Naive thymus-derived CD4-positive, alpha-beta T cell (primary cell): ENCODE measurements at regions not wholly inside any gene's neighbourhood (a gene's known extent, or its start where the extent isn't known, plus 50 kb on each side); places are given as distances from the start of the nearest gene placed in this dataset.

ENCODE experiments used
- ATAC-seq: fragments of 150-1000 bp; cut with Tn5 transposase; 2 replicates; pipeline ENCODE4 v1.10.0; 2021; ENCODE audit warnings: mild to moderate bottlenecking, moderate library complexity
- CTCF ChIA-PET: fragments of 350-600 bp; sonication (Branson Sonifier 250); formaldehyde crosslinking; loops from one replicate; lab custom pipeline; 2021; ENCODE audit warnings: antibody characterized with exemption; lab: Charles Lee
- POLR2A ChIA-PET: fragments of 350-600 bp; sonication (Branson Sonifier 250); formaldehyde crosslinking; loops from one replicate; lab custom pipeline; 2021; ENCODE audit warnings: antibody characterized with exemption, inconsistent platforms; lab: Charles Lee
- DNase-seq, 9 donors: peaks; one replicate each; pipeline versions ENCODE4 v3.0.0 to v3.0.0-alpha.2; 2020 to 2022; ENCODE audit warnings: mixed read lengths in 1 of 9
- H3K27ac ChIP-seq: one replicate; pipeline ENCODE4 v1.7.0; 2013; ENCODE audit warnings: mild to moderate bottlenecking, low read depth, low read length, moderate library complexity
- H3K27me3 ChIP-seq, 2 donors: one replicate each; pipeline ENCODE4 v1.7.0; 2013; ENCODE audit warnings: low read length in 2 of 2, mild to moderate bottlenecking in 2 of 2, moderate library complexity in 2 of 2; ENCODE audit not compliant: control insufficient read depth in 2 of 2, insufficient read depth in 2 of 2
- H3K36me3 ChIP-seq, 3 experiments: 1 replicate in 2 of 3; 2 replicates in 1 of 3; pipeline ENCODE4 v1.7.0; 2013; ENCODE audit warnings: low read length in 3 of 3, mild to moderate bottlenecking in 3 of 3, moderate library complexity in 1 of 3; ENCODE audit not compliant: insufficient read depth in 3 of 3, control insufficient read depth in 2 of 3
- H3K4me1 ChIP-seq, 2 donors: one replicate each; pipeline ENCODE4 v1.7.0; 2013; ENCODE audit warnings: low read length in 2 of 2, mild to moderate bottlenecking in 2 of 2, moderate library complexity in 1 of 2; ENCODE audit not compliant: control insufficient read depth in 2 of 2, insufficient read depth in 2 of 2
- H3K4me3 ChIP-seq: 2 replicates; pipeline ENCODE4 v1.7.0; 2013; ENCODE audit warnings: mild to moderate bottlenecking, low read length
- H3K9me3 ChIP-seq, 3 experiments: 1 replicate in 2 of 3; 2 replicates in 1 of 3; pipeline ENCODE4 v1.7.0; 2013; ENCODE audit warnings: low read length in 3 of 3; ENCODE audit not compliant: control insufficient read depth in 2 of 3
- H3K27ac Mint-ChIP-seq, 9 donors: one replicate each; pipeline ENCODE4 v1.8.0; 2020 to 2022; ENCODE audit warnings: mixed read lengths in 9 of 9, mild to moderate bottlenecking in 8 of 9, moderate library complexity in 5 of 9, inconsistent platforms in 2 of 9
- H3K27me3 Mint-ChIP-seq, 5 donors: one replicate each; pipeline ENCODE4 v1.8.0; 2021 to 2022; ENCODE audit warnings: mixed read lengths in 5 of 5, mild to moderate bottlenecking in 1 of 5
- H3K36me3 Mint-ChIP-seq, 5 donors: one replicate each; pipeline ENCODE4 v1.8.0; 2020 to 2022; ENCODE audit warnings: mixed read lengths in 5 of 5, mild to moderate bottlenecking in 3 of 5, inconsistent platforms in 1 of 5
- H3K4me1 Mint-ChIP-seq, 7 donors: one replicate each; pipeline ENCODE4 v1.8.0; 2020 to 2022; ENCODE audit warnings: mixed read lengths in 7 of 7, mild to moderate bottlenecking in 3 of 7, inconsistent platforms in 1 of 7
- H3K4me3 Mint-ChIP-seq, 10 donors: one replicate each; pipeline ENCODE4 v1.8.0; 2020 to 2022; ENCODE audit warnings: mild to moderate bottlenecking in 10 of 10, mixed read lengths in 10 of 10, moderate library complexity in 6 of 10, inconsistent platforms in 2 of 10
- H3K9me3 Mint-ChIP-seq, 11 donors: one replicate each; pipeline ENCODE4 v1.8.0; 2020 to 2022; ENCODE audit warnings: mixed read lengths in 11 of 11, mild to moderate bottlenecking in 4 of 11, inconsistent platforms in 1 of 11, moderate library complexity in 1 of 11
- intact Hi-C, 2 donors: fragments of 100-400 bp; cut with micrococcal nuclease; formaldehyde crosslinking; loops; one replicate each; pipeline ENCODE4 v1.15.1; 2023

DNA sequence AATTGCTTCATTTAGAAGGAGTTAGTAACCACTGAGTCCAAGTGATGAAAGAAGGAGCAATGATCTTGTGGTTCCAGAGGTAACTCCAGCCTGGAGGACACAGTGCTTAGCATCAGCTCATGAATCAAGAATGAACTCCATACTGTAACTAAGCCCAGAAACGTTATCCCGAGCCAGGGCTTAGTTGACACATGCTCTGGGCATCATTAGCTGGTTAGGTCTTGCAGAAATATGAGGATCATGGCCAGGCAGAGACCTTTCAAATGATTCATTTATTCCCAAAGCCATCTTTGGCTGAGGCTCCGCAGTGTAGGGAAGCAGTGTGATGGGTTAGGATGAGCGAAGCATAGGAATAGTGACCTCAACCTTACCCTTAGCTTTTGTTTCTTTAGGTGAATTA, 277.4 kb downstream of the FAM76B start:
- Mint-ChIP-seq H3K36me3 (peaks cover 0 to 4% (median 0%) of the 10 kb centered on the region in 5 donors), H3K27me3 (peaks cover 0 to 2% (median 0%) of the 10 kb centered on the region in 5 donors), H3K4me1 (peaks cover 0 to 5% (median 0%) of the 10 kb centered on the region in 7 donors), H3K9me3 (peaks cover 0 to 2% (median 0%) of the 10 kb centered on the region in 11 donors), H3K4me3 (no peak overlapping the region), H3K27ac (no peak overlapping the region)
- no peak overlapping the region for H3K27ac ChIP-seq
- ChIA-PET CTCF (interaction anchor here (1.1 kb wide), 1 partner anchor 8 kb away, joined by 3 read pairs; no protein-coding TSS in a partner anchor), POLR2A (interaction anchor here (1.1 kb wide), 1 partner anchor 19 kb away, joined by 3 read pairs; no protein-coding TSS in a partner anchor)
- H3K4me1 ChIP-seq, result no peaks in the 10 kb centered on the region
- no peak for DNase-seq
- no peaks in the 10 kb centered on the region for H3K9me3 ChIP-seq
- ATAC-seq, result no peak
- no peaks in the 10 kb centered on the region for H3K36me3 ChIP-seq
- no peak overlapping the region for H3K4me3 ChIP-seq
- intact Hi-C loops, result no loop called here
- no peaks in the 10 kb centered on the region for H3K27me3 ChIP-seq

DNA sequence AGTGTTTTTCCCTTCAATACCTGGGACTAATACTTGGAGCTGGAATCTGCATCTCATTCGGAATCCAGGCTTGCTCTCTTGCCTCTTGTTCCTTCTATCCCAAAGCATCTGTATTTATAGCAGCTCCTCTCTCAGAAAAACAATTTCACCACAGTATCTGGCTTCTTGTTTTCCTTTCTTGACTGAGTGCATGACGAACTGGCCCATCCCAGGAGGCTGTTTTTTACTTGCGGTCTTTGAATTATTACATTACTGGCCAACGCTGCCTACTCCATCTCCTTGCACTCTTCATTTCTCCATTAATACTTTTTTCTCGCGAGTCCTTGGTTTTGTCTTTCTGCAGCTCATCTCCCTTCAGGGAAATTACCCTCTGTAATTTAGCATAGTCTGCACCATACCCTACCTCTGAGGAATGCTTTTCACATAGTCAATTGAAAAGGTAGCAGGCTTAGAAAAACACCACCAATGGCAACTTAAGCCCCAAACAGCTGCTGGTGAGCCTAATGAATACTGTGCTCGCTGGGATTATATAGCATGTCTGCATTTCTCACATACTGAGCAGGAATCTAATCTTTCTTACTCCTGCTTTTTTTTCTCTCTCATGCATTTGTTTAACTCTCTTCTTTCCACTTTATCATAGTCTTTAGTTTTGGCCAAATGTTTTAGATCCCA, 277.4 kb upstream of the SESN3 start:
- no peak overlapping the region for H3K4me3 ChIP-seq
- ChIA-PET CTCF (interaction anchor here (0.6 to 1.9 kb wide), 3 partner anchors 113 to 276 kb away, joined by 3 to 6 read pairs (median 4); no protein-coding TSS in a partner anchor), POLR2A (no interaction called here)
- no peaks in the 10 kb centered on the region for H3K36me3 ChIP-seq
- ATAC-seq, result no peak
- H3K27me3 ChIP-seq, result no peaks in the 10 kb centered on the region
- H3K27ac ChIP-seq, result no peak overlapping the region
- H3K9me3 ChIP-seq, result no peaks in the 10 kb centered on the region
- DNase-seq, result no peak
- no peaks in the 10 kb centered on the region for H3K4me1 ChIP-seq
- peak overlapping the region in 1 of 9 donors; percentile 4 for H3K27ac Mint-ChIP-seq
- H3K36me3 Mint-ChIP-seq, result peaks cover 0 to 1% (median 0%) of the 10 kb centered on the region in 5 donors
- peaks cover 0 to 4% (median 0%) of the 10 kb centered on the region in 11 donors for H3K9me3 Mint-ChIP-seq
- intact Hi-C loops, result no loop called here
- no peak overlapping the region for H3K4me3 Mint-ChIP-seq
- H3K4me1 Mint-ChIP-seq, result peaks cover 0 to 9% (median 4%) of the 10 kb centered on the region in 7 donors
- H3K27me3 Mint-ChIP-seq, result peaks cover 0 to 6% (median 2%) of the 10 kb centered on the region in 5 donors

DNA sequence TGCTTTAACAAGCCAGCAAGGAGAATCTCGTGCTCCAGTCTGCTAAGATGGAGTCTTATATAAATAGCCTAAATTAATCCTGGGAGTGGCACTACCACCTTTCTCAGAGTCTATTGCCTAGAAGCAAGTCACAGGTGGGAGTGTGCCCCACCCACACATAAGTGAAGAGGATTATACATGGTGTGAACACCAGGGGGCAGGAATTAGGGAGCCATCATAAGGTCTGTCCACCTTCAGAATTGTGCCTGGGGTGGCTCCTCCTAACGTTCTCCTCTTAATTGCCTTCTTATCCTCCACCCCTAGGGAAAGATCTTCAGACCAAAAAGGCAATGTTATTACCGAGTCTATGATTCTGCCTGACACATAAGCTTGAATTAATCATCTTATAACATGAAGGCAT, 276.8 kb upstream of the SESN3 start:
- Histone ChIP-seq H3K36me3 (no peaks in the 10 kb centered on the region), H3K4me1 (no peaks in the 10 kb centered on the region), H3K4me3 (no peak overlapping the region), H3K27ac (no peak overlapping the region), H3K9me3 (no peaks in the 10 kb centered on the region), H3K27me3 (no peaks in the 10 kb centered on the region)
- DNase-seq, result no peak
- Mint-ChIP-seq H3K9me3 (peaks cover 0 to 4% (median 0%) of the 10 kb centered on the region in 11 donors), H3K27me3 (peaks cover 0 to 6% (median 2%) of the 10 kb centered on the region in 5 donors), H3K27ac (no peak overlapping the region), H3K4me3 (no peak overlapping the region), H3K36me3 (peaks cover 0 to 4% (median 0%) of the 10 kb centered on the region in 5 donors), H3K4me1 (peaks cover 0 to 9% (median 4%) of the 10 kb centered on the region in 7 donors)
- ChIA-PET CTCF (interaction anchor here (0.7 kb wide), 1 partner anchor 275 kb away, joined by 4 read pairs; no protein-coding TSS in a partner anchor), POLR2A (no interaction called here)
- intact Hi-C loops, result no loop called here
- no peak for ATAC-seq

DNA sequence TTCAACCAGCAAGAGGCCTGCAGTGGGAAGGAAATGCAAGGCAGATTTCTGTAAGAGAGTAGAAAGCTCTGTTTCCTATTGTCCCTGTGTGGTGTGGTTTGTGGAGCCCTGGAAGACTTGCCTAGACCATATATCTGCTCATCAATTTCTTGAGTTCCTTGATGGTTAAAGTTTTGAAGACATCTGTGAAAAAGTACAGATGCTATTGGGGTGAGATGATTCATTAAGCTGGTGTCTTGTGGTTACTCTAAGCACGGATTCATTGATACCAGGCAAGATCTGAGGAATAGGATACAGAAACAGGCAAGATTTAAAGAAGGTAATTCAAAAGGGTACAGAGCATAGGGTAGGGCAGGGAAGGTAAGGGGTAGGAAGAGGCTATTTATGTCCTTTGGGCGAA, 275.8 kb upstream of the SESN3 start:
- H3K4me1 ChIP-seq, result no peaks in the 10 kb centered on the region
- no peak overlapping the region for H3K4me3 ChIP-seq
- intact Hi-C loops, result no loop called here
- ChIA-PET CTCF (no interaction called here), POLR2A (no interaction called here)
- DNase-seq (no peak), ATAC-seq (no peak)
- H3K36me3 Mint-ChIP-seq, result peaks cover 0 to 4% (median 0%) of the 10 kb centered on the region in 5 donors
- H3K27me3 Mint-ChIP-seq, result peaks cover 0 to 6% (median 2%) of the 10 kb centered on the region in 5 donors
- H3K36me3 ChIP-seq, result no peaks in the 10 kb centered on the region
- H3K4me1 Mint-ChIP-seq, result peaks cover 0 to 9% (median 4%) of the 10 kb centered on the region in 7 donors
- H3K9me3 ChIP-seq, result no peaks in the 10 kb centered on the region
- no peak overlapping the region for H3K27ac Mint-ChIP-seq
- H3K27me3 ChIP-seq, result no peaks in the 10 kb centered on the region
- H3K9me3 Mint-ChIP-seq, result peaks cover 0 to 4% (median 0%) of the 10 kb centered on the region in 11 donors
- H3K27ac ChIP-seq, result no peak overlapping the region
- H3K4me3 Mint-ChIP-seq, result no peak overlapping the region

DNA sequence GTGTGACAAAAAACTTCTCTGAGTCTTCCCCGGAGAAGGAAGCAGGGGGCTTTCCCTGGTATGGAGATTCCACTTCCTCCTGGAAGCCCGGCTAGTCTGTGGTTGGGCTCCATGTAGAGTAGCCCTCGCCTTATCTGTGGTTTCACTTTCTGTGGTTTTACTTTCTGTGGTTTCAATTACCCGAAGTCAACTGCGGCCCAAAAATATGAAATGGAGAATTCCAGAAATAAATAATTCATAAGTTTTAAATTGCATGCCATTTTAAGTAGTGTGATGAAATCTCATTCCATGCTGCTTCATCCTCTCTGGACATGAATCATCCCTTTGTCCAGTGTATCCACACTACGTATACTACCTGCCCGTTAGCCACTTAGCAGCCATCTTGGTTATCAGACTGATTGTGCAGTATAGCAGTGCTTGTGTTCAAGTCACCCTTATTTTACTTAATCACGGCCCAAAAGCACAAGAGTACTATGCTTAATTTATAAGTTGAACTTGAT, 275.0 kb upstream of the SESN3 start:
- H3K4me1 ChIP-seq, result no peaks in the 10 kb centered on the region
- CTCF ChIA-PET, result no interaction called here
- H3K4me1 Mint-ChIP-seq, result peaks cover 0 to 9% (median 4%) of the 10 kb centered on the region in 7 donors
- no peak overlapping the region for H3K4me3 Mint-ChIP-seq
- H3K27ac ChIP-seq, result no peak overlapping the region
- H3K27ac Mint-ChIP-seq, result no peak overlapping the region
- intact Hi-C loops, result no loop called here
- no peak overlapping the region for H3K4me3 ChIP-seq
- no peaks in the 10 kb centered on the region for H3K27me3 ChIP-seq
- H3K36me3 ChIP-seq, result no peaks in the 10 kb centered on the region
- H3K36me3 Mint-ChIP-seq, result peaks cover 0 to 4% (median 0%) of the 10 kb centered on the region in 5 donors
- no peaks in the 10 kb centered on the region for H3K9me3 ChIP-seq
- POLR2A ChIA-PET, result no interaction called here
- peaks cover 0 to 4% (median 0%) of the 10 kb centered on the region in 11 donors for H3K9me3 Mint-ChIP-seq
- no peak for DNase-seq
- H3K27me3 Mint-ChIP-seq, result peaks cover 0 to 6% (median 2%) of the 10 kb centered on the region in 5 donors
- peak; percentile 49 for ATAC-seq

DNA sequence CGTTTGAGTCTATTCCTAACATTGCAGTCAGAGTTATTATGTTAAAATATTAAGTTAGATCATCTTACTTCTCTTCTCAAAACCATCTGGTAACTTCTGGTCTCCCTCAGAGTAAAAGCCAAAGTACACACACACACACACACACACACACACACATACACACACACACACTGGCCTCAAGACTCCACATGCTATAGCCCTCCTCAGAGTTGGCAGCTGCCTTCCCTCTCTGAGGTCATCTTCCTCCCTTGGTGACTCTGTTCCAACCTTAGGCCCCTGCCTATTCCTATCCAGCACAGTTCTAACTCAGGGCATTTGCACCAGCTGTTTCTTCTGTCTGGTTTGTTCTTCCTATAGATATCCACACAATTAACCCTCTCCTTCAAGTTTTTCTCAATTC, 272.0 kb upstream of the SESN3 start:
- Mint-ChIP-seq H3K27me3 (peaks cover 0 to 6% (median 0%) of the 10 kb centered on the region in 5 donors), H3K9me3 (peaks cover 0 to 4% (median 0%) of the 10 kb centered on the region in 11 donors), H3K4me1 (peaks cover 0 to 13% (median 4%) of the 10 kb centered on the region in 7 donors), H3K4me3 (no peak overlapping the region), H3K36me3 (peaks cover 0 to 5% (median 0%) of the 10 kb centered on the region in 5 donors), H3K27ac (no peak overlapping the region)
- ChIA-PET POLR2A (interaction anchor here (1.2 kb wide), 1 partner anchor 250 kb away, joined by 3 read pairs; no protein-coding TSS in a partner anchor), CTCF (no interaction called here)
- Histone ChIP-seq H3K4me1 (no peaks in the 10 kb centered on the region), H3K9me3 (no peaks in the 10 kb centered on the region), H3K27ac (no peak overlapping the region), H3K27me3 (no peaks in the 10 kb centered on the region), H3K36me3 (no peaks in the 10 kb centered on the region), H3K4me3 (no peak overlapping the region)
- intact Hi-C loops, result no loop called here
- DNase-seq (no peak), ATAC-seq (no peak)
